Mesothelial cell of epicardium (in vitro differentiated cells): ENCODE measurements at regions not wholly inside any gene's neighbourhood (a gene's known extent, or its start where the extent isn't known, plus 50 kb on each side); places are given as distances from the start of the nearest gene placed in this dataset.

Experiments used
- DNase-seq, 2 experiments: peaks; one replicate each; pipeline ENCODE4 v3.0.0; 2021; ENCODE audit warnings: low spot score in 2 of 2; ENCODE audit not compliant: unreplicated experiment in 2 of 2
- H3K27ac Mint-ChIP-seq: 2 replicates; pipeline ENCODE4 v1.8.0; 2021; ENCODE audit warnings: mixed read lengths
- H3K27me3 Mint-ChIP-seq: 2 replicates; pipeline ENCODE4 v1.8.0; 2021; ENCODE audit warnings: low read depth, mixed read lengths
- H3K36me3 Mint-ChIP-seq: 2 replicates; pipeline ENCODE4 v1.8.0; 2021; ENCODE audit warnings: mixed read lengths
- H3K4me1 Mint-ChIP-seq: 2 replicates; pipeline ENCODE4 v1.8.0; 2021; ENCODE audit warnings: mixed read lengths
- H3K4me3 Mint-ChIP-seq: 2 replicates; pipeline ENCODE4 v1.8.0; 2021; ENCODE audit warnings: mild to moderate bottlenecking, moderate library complexity, mixed read lengths
- H3K9me3 Mint-ChIP-seq: 2 replicates; pipeline ENCODE4 v1.8.0; 2021; ENCODE audit warnings: mixed read lengths
- TF ChIP-seq, protein P1 (sequence below): fragments of 200-600 bp; sonication (generic); IDR thresholded peaks from one replicate; pipeline ENCODE4 v1.5.0; 2021; ENCODE audit warnings: antibody characterized with exemption; ENCODE audit not compliant: unreplicated experiment

DNA sequence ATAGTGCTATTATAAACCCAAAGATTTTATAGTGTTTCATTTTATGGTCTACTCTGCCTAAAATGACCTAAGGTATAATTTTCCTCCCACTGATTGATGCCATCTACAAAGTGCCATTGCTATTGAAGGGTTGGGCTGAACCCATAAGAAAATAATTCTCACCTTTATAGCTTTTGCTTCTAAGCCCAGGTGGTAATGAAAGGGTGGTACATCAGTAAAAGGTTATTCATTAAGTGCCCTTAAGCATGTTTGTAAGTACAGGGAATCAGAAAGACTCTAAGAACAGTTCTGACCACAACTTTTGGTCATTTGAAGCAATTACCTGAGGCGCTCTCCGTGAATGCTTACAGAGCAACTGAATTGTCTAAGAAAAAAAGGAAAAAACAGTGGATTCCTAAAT lies 1247.3 kb downstream of the NXPH1 start:
- H3K4me3 Mint-ChIP-seq: no peak overlapping the region
- peaks cover 1% of the 10 kb centered on the region for H3K36me3 Mint-ChIP-seq
- H3K9me3 Mint-ChIP-seq: peaks cover 12% of the 10 kb centered on the region
- DNase-seq: no peak
- TF ChIP-seq, protein P1, sequence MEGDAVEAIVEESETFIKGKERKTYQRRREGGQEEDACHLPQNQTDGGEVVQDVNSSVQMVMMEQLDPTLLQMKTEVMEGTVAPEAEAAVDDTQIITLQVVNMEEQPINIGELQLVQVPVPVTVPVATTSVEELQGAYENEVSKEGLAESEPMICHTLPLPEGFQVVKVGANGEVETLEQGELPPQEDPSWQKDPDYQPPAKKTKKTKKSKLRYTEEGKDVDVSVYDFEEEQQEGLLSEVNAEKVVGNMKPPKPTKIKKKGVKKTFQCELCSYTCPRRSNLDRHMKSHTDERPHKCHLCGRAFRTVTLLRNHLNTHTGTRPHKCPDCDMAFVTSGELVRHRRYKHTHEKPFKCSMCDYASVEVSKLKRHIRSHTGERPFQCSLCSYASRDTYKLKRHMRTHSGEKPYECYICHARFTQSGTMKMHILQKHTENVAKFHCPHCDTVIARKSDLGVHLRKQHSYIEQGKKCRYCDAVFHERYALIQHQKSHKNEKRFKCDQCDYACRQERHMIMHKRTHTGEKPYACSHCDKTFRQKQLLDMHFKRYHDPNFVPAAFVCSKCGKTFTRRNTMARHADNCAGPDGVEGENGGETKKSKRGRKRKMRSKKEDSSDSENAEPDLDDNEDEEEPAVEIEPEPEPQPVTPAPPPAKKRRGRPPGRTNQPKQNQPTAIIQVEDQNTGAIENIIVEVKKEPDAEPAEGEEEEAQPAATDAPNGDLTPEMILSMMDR: no peak
- H3K4me1 Mint-ChIP-seq: no peaks in the 10 kb centered on the region
- no peaks in the 10 kb centered on the region for H3K27me3 Mint-ChIP-seq
- H3K27ac Mint-ChIP-seq: no peak overlapping the region

DNA sequence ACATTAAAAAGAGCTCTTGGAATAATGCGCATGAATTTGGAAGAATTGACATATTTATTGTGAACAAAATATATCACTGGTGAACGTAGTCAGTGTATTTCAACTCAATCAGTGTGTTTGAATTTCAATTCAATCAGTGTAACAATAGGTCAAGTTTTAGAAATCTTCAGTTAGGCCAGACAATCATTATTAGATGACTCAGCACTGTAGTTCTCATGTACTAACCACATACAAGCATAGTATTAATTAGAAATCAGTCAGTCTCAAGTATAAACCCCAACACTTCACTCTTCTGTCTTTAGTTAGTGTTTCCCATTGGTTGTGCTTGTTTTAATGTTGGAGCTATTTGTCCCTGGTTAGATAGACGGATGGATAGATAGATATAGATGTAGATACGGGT lies 1247.9 kb downstream of the NXPH1 start:
- TF ChIP-seq, protein P1: no peak
- no peak for DNase-seq
- no peaks in the 10 kb centered on the region for H3K27me3 Mint-ChIP-seq
- peaks cover 1% of the 10 kb centered on the region for H3K36me3 Mint-ChIP-seq
- no peak overlapping the region for H3K27ac Mint-ChIP-seq
- peaks cover 12% of the 10 kb centered on the region for H3K9me3 Mint-ChIP-seq
- H3K4me1 Mint-ChIP-seq: no peaks in the 10 kb centered on the region
- no peak overlapping the region for H3K4me3 Mint-ChIP-seq

DNA sequence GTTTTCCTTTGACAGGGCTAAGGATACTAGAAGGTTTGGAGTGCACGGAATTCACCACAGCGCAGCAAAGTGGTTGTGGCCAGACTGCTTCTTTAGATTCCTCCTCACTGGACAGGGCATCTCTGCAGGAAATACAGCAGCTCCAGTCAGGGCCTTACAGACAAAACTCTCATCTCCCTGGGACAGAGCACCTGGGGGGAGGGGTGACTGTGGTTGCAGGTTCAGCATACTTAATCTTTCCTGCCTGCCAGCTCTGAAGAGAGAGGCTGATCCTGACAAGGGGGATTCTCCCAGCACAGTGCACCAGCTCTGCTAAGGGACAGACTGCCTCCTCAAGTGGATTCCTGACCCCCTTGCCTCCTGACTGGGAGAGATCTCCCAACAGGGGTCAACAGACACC lies 1257.9 kb downstream of the NXPH1 start:
- DNase-seq: no peak

DNA sequence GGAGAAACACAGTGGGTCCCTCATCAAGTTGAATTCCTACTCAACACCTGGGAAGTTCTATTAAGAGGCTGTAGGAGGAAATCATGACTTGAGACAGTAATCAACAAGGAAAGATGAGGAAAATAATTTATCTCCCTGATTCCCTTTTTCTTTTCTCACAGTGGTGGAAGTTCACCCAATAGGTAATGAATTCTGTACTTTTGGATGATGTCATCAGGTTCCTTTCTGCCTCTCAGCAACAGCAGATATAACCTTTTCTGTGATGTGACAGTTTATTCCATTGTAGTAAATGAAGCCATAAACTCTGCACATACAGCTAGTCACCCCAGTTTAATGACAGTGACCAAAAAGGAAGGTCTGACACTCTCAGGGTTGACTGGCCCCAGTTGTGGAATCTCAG lies 1265.0 kb downstream of the NXPH1 start:
- no peaks in the 10 kb centered on the region for H3K36me3 Mint-ChIP-seq
- H3K27ac Mint-ChIP-seq: no peak overlapping the region
- DNase-seq: no peak
- no peaks in the 10 kb centered on the region for H3K27me3 Mint-ChIP-seq
- TF ChIP-seq, protein P1: no peak
- peaks cover 12% of the 10 kb centered on the region for H3K9me3 Mint-ChIP-seq
- no peaks in the 10 kb centered on the region for H3K4me1 Mint-ChIP-seq
- H3K4me3 Mint-ChIP-seq: no peak overlapping the region

More for the DNA sequence above, 1257.9 kb downstream of the NXPH1 start:
- TF ChIP-seq, protein P1: no peak
- Mint-ChIP-seq H3K27ac (no peak overlapping the region), H3K9me3 (peaks cover 24% of the 10 kb centered on the region), H3K4me3 (no peak overlapping the region), H3K4me1 (no peaks in the 10 kb centered on the region), H3K36me3 (no peaks in the 10 kb centered on the region), H3K27me3 (peaks cover 1% of the 10 kb centered on the region)

DNA sequence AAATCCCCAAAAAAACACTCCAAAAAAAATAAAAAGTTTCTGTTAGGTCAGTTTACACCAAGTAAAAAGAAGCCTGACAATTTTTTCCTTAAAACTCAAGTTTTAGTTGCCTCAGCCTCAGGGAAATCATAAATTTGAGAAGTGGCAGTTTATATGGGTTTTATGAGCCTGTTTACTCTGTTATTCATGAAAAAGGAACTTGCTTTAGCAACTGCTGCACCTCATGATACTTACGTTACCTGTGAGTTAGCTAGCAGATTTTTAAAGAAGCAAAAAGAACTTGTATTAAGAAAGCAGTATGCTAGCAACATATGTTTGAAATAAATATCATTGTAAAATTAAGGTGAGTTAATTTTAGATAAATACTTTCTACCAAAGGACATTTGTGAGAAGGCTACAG lies 1264.5 kb upstream of the PHF14 start:
- H3K36me3 Mint-ChIP-seq: no peaks in the 10 kb centered on the region
- H3K27me3 Mint-ChIP-seq: no peaks in the 10 kb centered on the region
- H3K4me3 Mint-ChIP-seq: no peak overlapping the region
- H3K4me1 Mint-ChIP-seq: peaks cover 5% of the 10 kb centered on the region
- H3K9me3 Mint-ChIP-seq: no peaks in the 10 kb centered on the region
- DNase-seq: no peak
- TF ChIP-seq, protein P1: no peak
- no peak overlapping the region for H3K27ac Mint-ChIP-seq
